IMR-90 (cell line): ENCODE measurements at regions not wholly inside any gene's neighbourhood (a gene's known extent, or its start where the extent isn't known, plus 50 kb on each side); places are given as distances from the start of the nearest gene placed in this dataset.

ENCODE experiments used
- ATAC-seq: fragments of 200-7000 bp; cut with Tn5 transposase; 2 replicates; pipeline ENCODE4 v1.9.1; 2020; ENCODE audit warnings: low read depth, mild to moderate bottlenecking, moderate library complexity
- BruUV-seq: library from RNA; stranded (reverse); fragments of 400-500 nt; replicated peaks from 2 replicates; lab custom pipeline; 2021; lab: Mats Ljungman, UMichigan
- CTCF ChIA-PET: fragments of 300-600 bp; formaldehyde crosslinking; extraction: SDS; loops from one replicate; lab custom pipeline; 2021; ENCODE audit warnings: antibody characterized with exemption; lab: Yijun Ruan, JAX
- POLR2A ChIA-PET: fragments of 300-600 bp; sonication (Branson Sonifier 250); formaldehyde crosslinking; loops from one replicate; lab custom pipeline; 2022; ENCODE audit warnings: antibody characterized with exemption; ENCODE audit not compliant: unreplicated experiment; lab: Charles Lee
- DNase-seq: peaks from one replicate; pipeline ENCODE4 v3.0.0; 2013
- H2AFZ ChIP-seq: replicated peaks from 2 replicates; pipeline ENCODE3; 2013; ENCODE audit warnings: low read length, mild to moderate bottlenecking; ENCODE audit not compliant: poor library complexity
- H2AK5ac ChIP-seq: 2 replicates; pipeline ENCODE4 v1.6.1; 2013; ENCODE audit warnings: low read depth, low read length, inconsistent platforms
- H2AK9ac ChIP-seq: replicated peaks from 2 replicates; pipeline ENCODE3; 2013; ENCODE audit warnings: mild to moderate bottlenecking, low read depth, low read length, moderate library complexity; ENCODE audit not compliant: poor library complexity
- H2BK120ac ChIP-seq: 2 replicates; pipeline ENCODE4 v1.6.1; 2013; ENCODE audit warnings: low read depth, low read length, inconsistent platforms
- H2BK15ac ChIP-seq: 3 replicates; pipeline ENCODE4 v1.6.1; 2013; ENCODE audit warnings: low read depth, low read length, inconsistent platforms
- H2BK20ac ChIP-seq: 2 replicates; pipeline ENCODE4 v1.6.1; 2013; ENCODE audit warnings: low read depth, mild to moderate bottlenecking, inconsistent platforms, low read length, moderate library complexity
- H2BK5ac ChIP-seq: 2 replicates; pipeline ENCODE4 v1.6.1; 2013; ENCODE audit warnings: mild to moderate bottlenecking, low read depth, low read length, inconsistent platforms; ENCODE audit not compliant: poor library complexity, severe bottlenecking
- H3K14ac ChIP-seq: replicated peaks from 2 replicates; pipeline ENCODE4 v1.6.1; 2013; ENCODE audit warnings: low read depth, low read length, inconsistent platforms
- H3K18ac ChIP-seq: 2 replicates; pipeline ENCODE4 v1.6.1; 2013; ENCODE audit warnings: low read depth, low read length, control low read depth
- H3K23ac ChIP-seq: 2 replicates; pipeline ENCODE4 v1.6.1; 2013; ENCODE audit warnings: low read depth, low read length, inconsistent platforms
- H3K27ac ChIP-seq: 2 replicates; pipeline ENCODE4 v1.5.1; 2013; ENCODE audit warnings: mild to moderate bottlenecking, control low read depth, low read length; ENCODE audit not compliant: insufficient read depth
- H3K27me3 ChIP-seq: 2 replicates; pipeline ENCODE4 v1.6.1; 2013; ENCODE audit warnings: low read length; ENCODE audit not compliant: control insufficient read depth, insufficient read depth
- H3K36me3 ChIP-seq: 2 replicates; pipeline ENCODE4 v1.6.1; 2013; ENCODE audit warnings: low read length, mixed read lengths; ENCODE audit not compliant: control insufficient read depth, insufficient read depth
- H3K4ac ChIP-seq: 2 replicates; pipeline ENCODE4 v1.6.1; 2013; ENCODE audit warnings: low read depth, low read length, inconsistent platforms
- H3K4me1 ChIP-seq: 2 replicates; pipeline ENCODE4 v1.6.1; 2013; ENCODE audit warnings: low read length, mixed read lengths; ENCODE audit not compliant: control insufficient read depth, insufficient read depth
- H3K4me2 ChIP-seq: 2 replicates; pipeline ENCODE4 v1.6.1; 2013; ENCODE audit warnings: low read depth, mild to moderate bottlenecking, control low read depth, low read length, moderate library complexity
- H3K4me3 ChIP-seq: 2 replicates; pipeline ENCODE4 v1.5.1; 2013; ENCODE audit warnings: low read depth, mild to moderate bottlenecking, control low read depth, low read length, moderate library complexity; ENCODE audit not compliant: insufficient read depth
- H3K56ac ChIP-seq: 2 replicates; pipeline ENCODE4 v1.6.1; 2013; ENCODE audit warnings: low read length, inconsistent platforms; ENCODE audit not compliant: insufficient read depth; ENCODE audit errors: extremely low read depth
- H3K79me1 ChIP-seq, 2 experiments: 2 replicates each; pipeline ENCODE4 v1.6.1; 2013; ENCODE audit warnings: low read length in 2 of 2, inconsistent platforms in 1 of 2, low read depth in 1 of 2
- H3K9ac ChIP-seq: 2 replicates; pipeline ENCODE4 v1.6.1; 2013; ENCODE audit warnings: low read depth, low read length, control low read depth
- H3K9me1 ChIP-seq: 2 replicates; pipeline ENCODE4 v1.6.1; 2013; ENCODE audit warnings: low read length, inconsistent platforms; ENCODE audit not compliant: insufficient read depth
- H3K9me3 ChIP-seq: 2 replicates; pipeline ENCODE4 v1.6.1; 2013; ENCODE audit warnings: low read length; ENCODE audit not compliant: control insufficient read depth, insufficient read depth
- H4K20me1 ChIP-seq: 2 replicates; pipeline ENCODE4 v1.6.1; 2013; ENCODE audit warnings: low read length, inconsistent platforms; ENCODE audit not compliant: insufficient read depth
- H4K5ac ChIP-seq: 2 replicates; pipeline ENCODE4 v1.6.1; 2013; ENCODE audit warnings: mild to moderate bottlenecking, low read depth, low read length, control low read depth
- H4K8ac ChIP-seq, 2 experiments: 2 replicates each; pipeline ENCODE4 v1.6.1; 2013; ENCODE audit warnings: low read depth in 2 of 2, low read length in 2 of 2, control low read depth in 1 of 2, inconsistent platforms in 1 of 2
- H4K91ac ChIP-seq: 2 replicates; pipeline ENCODE4 v1.6.1; 2013; ENCODE audit warnings: low read depth, low read length, inconsistent platforms; ENCODE audit not compliant: insufficient read depth
- MAFK ChIP-seq: IDR thresholded peaks from 2 replicates; pipeline ENCODE4 v1.6.1; 2012; ENCODE audit warnings: low read depth, low read length, improper control_type of control experiment
- RFX5 ChIP-seq: IDR thresholded peaks from 2 replicates; pipeline ENCODE4 v1.8.0; 2012; ENCODE audit warnings: low read depth, mild to moderate bottlenecking, low read length, moderate library complexity
- USF2 ChIP-seq: fragments of 150-350 bp; IDR thresholded peaks from 2 replicates; pipeline ENCODE4 v1.6.1; 2017; ENCODE audit warnings: mild to moderate bottlenecking, antibody characterized with exemption, low read length, low read depth
- dilution Hi-C: fragments of 300-500 bp; cut with HindIII; formaldehyde crosslinking; loops from one replicate; pipeline ENCODE4 v1.14.3; 2018; ENCODE audit warnings: low sequenced_read_pairs; ENCODE audit not compliant: unreplicated experiment
- in situ Hi-C: fragments of 300-500 bp; cut with MboI; formaldehyde crosslinking; loops from 3 replicates; pipeline ENCODE4 v1.14.3; 2019; ENCODE audit warnings: low sequenced_read_pairs, inconsistent platforms, mixed read lengths
- intact Hi-C: fragments of 100-400 bp; cut with micrococcal nuclease; formaldehyde crosslinking; loops from 2 replicates; pipeline ENCODE4 v1.10.0; 2022

GRCh38 chr6:76788155-76788554 lies 675.1 kb downstream of the HTR1B start:
- in situ Hi-C loops: no loop called here
- Histone ChIP-seq H4K91ac (no peak overlapping the region), H3K14ac (no peak overlapping the region), H3K18ac (no peak overlapping the region), H3K9me1 (no peaks in the 10 kb centered on the region), H3K4me1 (no peaks in the 10 kb centered on the region), H3K36me3 (no peaks in the 10 kb centered on the region), H3K4me3 (no peak overlapping the region), H2AK5ac (no peak overlapping the region), H3K27ac (no peak overlapping the region), H3K27me3 (no peaks in the 10 kb centered on the region), H2BK15ac (no peak overlapping the region), H3K4ac (no peak overlapping the region), H3K56ac (no peak overlapping the region), H3K9ac (no peak overlapping the region), H2AK9ac (no peak overlapping the region), H3K79me1 (no peaks in the 10 kb centered on the region), H2BK20ac (no peak overlapping the region), H3K23ac (no peak overlapping the region), H2BK120ac (no peak overlapping the region), H4K8ac (no peak overlapping the region), H4K5ac (no peak overlapping the region), H2AFZ (no peak overlapping the region), H2BK5ac (no peak overlapping the region), H3K9me3 (no peaks in the 10 kb centered on the region; the same call in 1 of the 2 replicates), H4K20me1 (no peaks in the 10 kb centered on the region), H3K4me2 (no peak overlapping the region)
- no peak for DNase-seq
- TF ChIP-seq USF2: no peak
- TF ChIP-seq MAFK: peak; percentile 71
- no peak for TF ChIP-seq RFX5
- no peak for ATAC-seq
- POLR2A ChIA-PET: no interaction called here
- BruUV-seq: no TSS peak
- dilution Hi-C loops: no loop called here
- intact Hi-C loops: no loop called here
- CTCF ChIA-PET: no interaction called here
